GM18520 (cell line): ENCODE measurements at regions not wholly inside any gene's neighbourhood (a gene's known extent, or its start where the extent isn't known, plus 50 kb on each side); places are given as distances from the start of the nearest gene placed in this dataset.

Source experiments
- ATAC-seq: cut with Tn5 transposase; IDR thresholded peaks from one replicate; pipeline ENCODE4 v1.9.1; 2021; ENCODE audit not compliant: unreplicated experiment

DNA sequence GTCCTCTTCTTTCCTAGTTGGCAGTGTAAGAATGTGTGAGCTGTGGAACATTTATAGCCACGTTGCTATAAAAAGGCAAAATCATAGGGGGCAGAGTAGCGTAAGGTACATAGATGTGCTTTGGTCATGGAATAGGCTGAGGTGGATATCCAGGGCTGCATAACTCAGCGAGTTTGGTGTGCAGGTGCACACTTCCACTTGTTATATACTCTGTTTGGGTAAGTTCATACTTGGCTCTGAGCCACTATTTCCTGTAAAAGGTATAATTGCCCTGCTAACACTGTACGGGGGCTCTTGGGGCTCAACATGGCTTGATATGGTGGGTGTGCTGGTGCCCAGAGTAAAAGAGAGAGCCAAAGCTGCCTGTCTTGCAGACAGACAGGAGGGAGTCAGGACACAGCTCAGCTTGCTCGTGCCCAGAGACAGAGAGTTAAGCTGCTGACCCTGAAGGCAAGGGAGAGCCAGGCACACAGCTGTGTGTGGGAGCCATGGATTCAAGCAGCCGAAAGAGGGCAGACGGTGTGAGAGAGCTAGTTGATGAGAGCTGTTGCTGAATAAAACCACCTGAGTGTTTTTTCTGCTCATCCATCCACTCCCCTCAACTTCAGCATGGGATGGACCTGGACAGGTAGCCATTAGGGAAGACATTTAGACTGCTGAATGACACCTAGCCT, 126.7 kb downstream of the DKK1 start:
- ATAC-seq: no peak

- ATAC-seq: no peak
Observed at GRCh38 chr10:52442576-52442975, 128.5 kb downstream of the DKK1 start.

DNA sequence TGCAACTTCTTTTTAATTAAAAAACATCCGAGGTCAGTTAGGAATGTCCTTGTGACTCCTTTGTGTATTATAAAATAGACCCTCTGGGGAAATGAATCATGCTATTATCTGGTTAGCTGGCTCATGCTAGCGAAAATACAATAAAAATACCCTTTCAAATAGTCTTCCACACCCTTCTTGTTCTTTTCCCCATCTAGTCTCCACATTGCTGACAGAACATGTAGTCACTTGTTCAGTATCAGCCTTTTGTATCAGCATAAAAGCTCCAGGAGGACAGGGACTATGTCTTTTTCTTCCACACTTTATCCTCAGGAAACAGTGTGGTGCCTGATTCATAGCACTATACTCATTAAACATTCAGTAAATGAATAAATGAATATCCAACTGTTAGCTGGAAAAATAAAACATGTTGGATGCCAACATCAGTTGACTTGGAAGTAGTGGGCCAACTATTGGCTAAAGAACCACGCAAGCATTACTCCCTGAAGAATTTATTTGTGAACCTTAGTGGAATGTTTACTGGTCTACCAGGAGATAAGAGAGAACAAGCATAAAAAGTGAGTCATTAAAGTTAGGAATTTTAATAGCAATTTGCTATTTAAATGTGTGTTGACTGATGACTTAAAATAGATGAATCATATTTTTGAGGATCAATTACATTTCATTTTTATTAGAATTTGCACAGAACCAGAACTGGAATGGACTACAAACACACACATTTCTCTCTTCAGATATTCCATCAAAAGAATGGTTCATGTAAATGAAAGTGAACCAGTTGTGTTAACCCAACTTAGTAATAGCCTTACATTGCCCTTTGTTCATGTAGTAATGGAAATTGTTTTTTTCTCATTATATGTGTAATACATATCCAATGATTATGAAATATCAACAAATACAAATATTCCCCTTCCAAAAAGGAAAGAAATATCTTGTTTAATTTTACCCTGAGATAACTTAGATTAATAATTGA, 129.6 kb downstream of the DKK1 start:
- no peak for ATAC-seq

DNA sequence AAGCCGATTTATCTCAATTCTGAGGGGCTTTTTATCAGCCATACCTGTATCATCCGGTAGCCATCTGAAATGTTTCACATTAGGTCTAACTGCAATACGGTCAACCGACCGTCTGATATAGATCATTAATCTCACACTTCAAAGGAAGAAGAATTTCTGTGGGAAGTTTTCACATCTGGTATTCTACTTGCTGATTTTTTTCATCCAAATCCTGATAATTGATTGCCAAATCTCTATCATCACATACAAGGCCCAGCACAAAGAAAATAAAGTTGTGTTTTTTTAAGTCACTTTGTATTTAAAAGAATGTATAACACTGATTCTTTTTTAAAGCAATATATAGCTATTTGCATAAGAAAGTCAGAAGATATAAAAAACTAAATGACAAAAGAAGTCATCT, 132.3 kb downstream of the DKK1 start:
- no peak for ATAC-seq

GRCh38 chr10:52447931-52448353, 133.9 kb downstream of the DKK1 start:
- no peak for ATAC-seq

DNA sequence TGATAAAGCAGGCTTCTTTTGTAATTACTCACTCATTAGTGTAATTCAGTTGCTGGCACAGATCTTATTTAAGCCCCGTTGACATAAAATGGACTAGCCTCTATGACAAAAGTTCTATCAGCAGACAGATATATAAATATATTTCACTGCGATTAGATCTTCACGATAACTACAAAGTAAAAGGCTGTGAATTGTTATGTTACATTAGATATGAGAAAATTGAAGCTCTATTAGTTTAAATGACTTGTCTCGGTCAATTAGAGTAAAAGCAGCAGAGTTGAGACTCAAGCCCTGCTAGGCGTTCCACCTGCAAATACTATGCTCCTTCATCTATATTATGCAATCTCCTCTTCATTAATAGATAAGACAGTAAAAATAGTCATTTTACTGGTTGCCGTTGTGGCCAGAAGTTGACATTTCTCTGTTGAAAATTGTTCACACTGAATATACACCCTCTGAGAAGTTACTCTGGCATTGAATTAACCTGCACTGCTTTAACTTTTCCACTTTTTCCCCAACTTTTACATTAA, 136.7 kb downstream of the DKK1 start:
- ATAC-seq: no peak

DNA sequence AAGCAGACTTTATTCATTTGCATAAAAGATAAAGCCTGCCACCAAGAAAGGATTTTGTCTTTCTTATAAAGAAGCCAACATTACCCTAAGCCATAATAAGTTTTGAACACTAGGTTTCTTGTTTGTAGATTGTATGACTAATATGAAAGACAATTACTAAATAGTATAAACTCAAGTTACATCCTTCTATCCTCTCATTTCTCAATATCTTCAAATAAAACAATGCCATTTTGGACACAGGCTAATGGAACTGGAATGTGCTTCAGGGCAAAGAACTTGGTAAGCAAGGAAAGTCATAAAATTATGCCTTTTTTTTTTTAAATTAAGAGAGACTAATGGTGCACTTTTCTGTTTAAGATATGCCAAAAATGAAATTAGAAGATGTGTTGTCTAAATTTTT, 137.7 kb downstream of the DKK1 start:
- no peak for ATAC-seq

DNA sequence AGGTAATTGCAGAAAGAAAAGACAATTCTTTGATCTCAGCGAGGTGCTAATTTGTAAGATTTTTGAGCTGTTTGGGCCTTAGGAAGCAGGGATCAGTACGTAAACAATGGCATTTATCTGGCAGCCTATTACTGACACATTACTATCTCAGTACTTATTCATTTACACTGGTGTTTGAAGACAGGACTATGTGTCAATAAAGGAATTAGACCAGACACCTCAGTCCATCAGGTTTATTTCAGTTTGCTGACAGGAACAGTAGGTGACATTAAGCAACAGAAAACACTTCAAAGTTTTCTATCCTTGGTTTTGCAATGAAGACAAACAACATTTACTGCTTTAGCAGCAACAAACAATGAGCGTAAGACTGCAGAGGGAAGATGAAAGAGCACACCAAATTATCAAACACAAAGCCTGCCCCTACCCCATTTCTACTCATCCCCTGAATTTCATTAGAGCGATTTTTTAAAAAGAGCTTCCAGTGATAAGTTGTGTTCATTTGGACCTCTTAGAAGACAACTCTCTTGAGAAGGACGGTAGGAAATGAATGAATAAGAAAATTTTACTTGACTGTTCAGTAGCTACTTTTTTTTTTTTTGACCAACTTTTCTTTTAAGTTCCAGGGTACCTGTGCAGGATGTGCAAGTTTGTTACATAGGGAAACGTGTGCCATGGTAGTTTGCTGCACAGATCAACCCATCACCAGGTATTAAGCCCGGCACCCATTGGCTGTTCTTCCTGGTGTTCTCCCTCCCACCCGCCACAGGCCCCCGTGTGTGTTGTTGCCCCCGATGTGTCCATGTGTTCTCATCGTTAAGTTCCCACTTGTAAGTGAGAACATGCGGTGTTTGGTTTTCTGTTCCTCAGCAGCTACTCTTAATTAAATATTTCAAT, 138.8 kb downstream of the DKK1 start:
- ATAC-seq: no peak

- no peak for ATAC-seq
Observed at GRCh38 chr10:52453501-52453900, 139.4 kb downstream of the DKK1 start.

- no peak for ATAC-seq
Observed at GRCh38 chr10:52454491-52454890, 140.4 kb downstream of the DKK1 start.

- no peak for ATAC-seq
Observed at GRCh38 chr10:52455098-52455497, 141.0 kb downstream of the DKK1 start.

GRCh38 chr10:52459097-52459496, 145.0 kb downstream of the DKK1 start:
- ATAC-seq: no peak

GRCh38 chr10:52463826-52464225, 149.7 kb downstream of the DKK1 start:
- no peak for ATAC-seq

GRCh38 chr10:52464368-52465124, 150.5 kb downstream of the DKK1 start:
- no peak for ATAC-seq

DNA sequence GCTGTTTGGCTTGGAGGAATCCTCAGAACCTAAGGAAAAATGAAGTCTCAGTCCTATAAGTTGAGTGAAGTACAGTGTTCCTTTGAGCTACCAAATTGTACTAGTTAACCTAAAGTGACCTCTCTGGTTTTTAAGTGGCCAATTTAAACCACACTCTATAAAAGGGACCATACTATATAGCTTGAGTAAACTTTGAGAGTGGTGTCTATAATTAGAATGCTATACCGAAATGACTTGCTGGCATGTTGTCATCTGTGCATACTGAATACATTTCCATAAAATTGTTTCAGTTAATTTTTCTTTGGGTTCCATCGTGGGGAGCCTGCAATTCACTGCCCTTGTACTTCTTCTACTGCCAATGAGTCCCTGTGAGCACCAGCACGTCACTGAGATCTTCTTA, 151.1 kb downstream of the DKK1 start:
- ATAC-seq: peak; percentile 38

DNA sequence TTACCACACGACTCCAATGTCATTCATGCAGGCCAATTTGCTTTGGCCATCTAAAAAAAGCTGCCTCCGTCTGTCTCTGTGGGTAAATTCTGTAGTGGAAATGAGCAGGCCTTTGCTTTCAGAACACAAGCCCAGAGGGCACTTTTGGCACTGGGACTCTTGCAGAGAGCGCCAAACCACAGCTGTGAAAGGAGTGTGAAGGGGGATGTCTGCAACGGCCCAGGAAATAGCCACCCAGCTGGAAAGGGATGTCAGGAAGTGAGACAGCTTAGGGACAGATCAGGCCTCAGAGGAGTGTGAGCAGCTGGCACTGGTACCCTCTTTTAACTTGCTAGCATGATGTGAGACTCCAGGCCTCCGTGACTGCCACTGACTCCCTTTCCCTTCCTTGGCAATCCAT, 152.4 kb downstream of the DKK1 start:
- ATAC-seq: no peak

GRCh38 chr10:52469970-52470705, 156.1 kb downstream of the DKK1 start:
- no peak for ATAC-seq

DNA sequence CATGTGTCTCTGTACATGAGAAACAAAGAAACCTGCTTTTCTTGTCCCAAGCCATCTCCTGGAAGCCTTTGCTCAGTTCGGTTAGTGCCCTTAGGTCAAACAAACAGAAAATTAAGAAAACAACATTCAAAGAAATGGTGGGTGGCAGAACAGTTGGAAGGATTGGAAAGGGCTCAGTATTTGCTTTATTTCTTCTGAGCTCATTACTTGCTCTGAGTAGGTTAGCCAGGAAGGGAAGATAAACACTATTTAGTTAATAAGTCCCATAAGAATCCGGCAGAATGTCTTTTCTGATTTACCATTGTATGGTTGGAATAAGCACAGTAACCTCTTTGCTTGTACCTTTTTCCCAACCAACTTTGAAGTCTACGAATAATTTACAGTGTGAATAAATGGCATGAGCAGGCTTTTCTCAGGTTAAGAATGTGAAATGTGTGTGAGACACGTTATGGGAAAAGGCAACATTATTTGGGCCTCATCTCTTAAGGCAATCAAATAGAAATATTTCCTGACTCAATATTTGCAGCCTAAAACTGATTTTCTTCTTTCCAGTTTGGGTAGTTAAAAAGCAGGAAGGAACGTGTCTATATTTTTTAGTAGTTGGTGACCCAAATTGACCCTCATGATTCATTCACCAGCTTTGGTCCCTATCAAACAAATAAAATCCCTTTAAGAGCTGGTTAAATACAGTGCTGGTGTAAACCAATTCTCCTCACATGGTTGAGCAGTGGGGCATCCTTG, 158.5 kb downstream of the DKK1 start:
- ATAC-seq: no peak

DNA sequence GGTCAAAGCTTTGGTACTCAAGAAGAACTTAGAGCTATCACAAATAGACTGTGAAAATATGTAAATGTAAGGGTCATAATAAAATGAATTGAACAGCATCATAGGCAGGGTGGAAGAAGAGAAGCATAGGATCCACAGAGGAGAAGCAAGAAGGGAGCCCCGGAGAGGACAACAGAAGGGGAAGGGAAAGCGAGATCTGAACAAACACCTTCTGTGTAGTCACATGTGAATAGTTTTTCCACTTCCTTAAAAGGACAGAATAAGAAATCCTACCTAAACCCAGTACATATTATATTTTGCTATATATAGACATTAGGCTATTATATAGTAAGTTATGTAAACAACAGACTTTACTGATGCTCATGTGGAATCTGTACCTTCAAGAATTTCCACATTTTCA, 160.2 kb downstream of the DKK1 start:
- peak; percentile 43 for ATAC-seq
